ENCODE measurements at regions not wholly inside any gene's neighbourhood (a gene's known extent, or its start where the extent isn't known, plus 50 kb on each side); places are given as distances from the start of the nearest gene placed in this dataset.

- no peak for TF ChIP-seq EZH2 (IDR thresholded peaks at IDR 0.05; ENCODE audit: insufficient read depth, poor library complexity, severe bottlenecking)
- no peak for TF ChIP-seq EZH2phosphoT487 (IDR thresholded peaks at IDR 0.05; ENCODE audit: insufficient read depth, low read depth)
These were observed 260.3 kb downstream of the TRIM36 start for GRCh38 chr5:114909424-114909823.

Measured in GM23248 (cell line).